ENCODE measurements at regions not wholly inside any gene's neighbourhood (a gene's known extent, or its start where the extent isn't known, plus 50 kb on each side); places are given as distances from the start of the nearest gene placed in this dataset.

GRCh38 chr4:46549125-46549524 is 159.2 kb upstream of the GABRA2 start:
- no peak for TF ChIP-seq CTCF (IDR thresholded peaks at IDR 0.05; ENCODE audit: low read depth, low read length, missing input control)
- TF ChIP-seq EGR1 (IDR thresholded peaks at IDR 0.05; ENCODE audit: low read depth in 2 of 2) = no peak
- TF ChIP-seq SP1 (IDR thresholded peaks at IDR 0.05) = no peak
- no peak for TF ChIP-seq YY1 (IDR thresholded peaks at IDR 0.05)
- no peak for TF ChIP-seq TAF1 (conservative IDR thresholded peaks at IDR 0.05)
- no peak for TF ChIP-seq MAX (IDR thresholded peaks at IDR 0.05)
